Ishikawa (cell line): ENCODE measurements at regions not wholly inside any gene's neighbourhood (a gene's known extent, or its start where the extent isn't known, plus 50 kb on each side); places are given as distances from the start of the nearest gene placed in this dataset.

Experiments used
- CEBPB ChIP-seq: IDR thresholded peaks from 2 replicates; pipeline ENCODE4 v1.6.1; 2012
- CREB1 ChIP-seq: IDR thresholded peaks from 2 replicates; pipeline ENCODE4 v1.6.1; 2012; ENCODE audit warnings: low read depth
- EGR1 ChIP-seq: IDR thresholded peaks from 2 replicates; pipeline ENCODE4 v1.6.1; 2012
- EP300 ChIP-seq: IDR thresholded peaks from 2 replicates; pipeline ENCODE4 v1.6.1; 2012; ENCODE audit warnings: borderline replicate concordance
- FOXM1 ChIP-seq: IDR thresholded peaks from 2 replicates; pipeline ENCODE4 v1.6.1; 2012; ENCODE audit warnings: low read depth, borderline replicate concordance
- NFIC ChIP-seq: IDR thresholded peaks from 2 replicates; pipeline ENCODE4 v1.6.1; 2012
- RAD21 ChIP-seq: IDR thresholded peaks from 2 replicates; pipeline ENCODE4 v1.6.1; 2012; ENCODE audit warnings: low read depth
- TAF1 ChIP-seq: IDR thresholded peaks from 2 replicates; pipeline ENCODE4 v1.6.1; 2012; ENCODE audit warnings: low read depth, mild to moderate bottlenecking
- TCF12 ChIP-seq: IDR thresholded peaks from 2 replicates; pipeline ENCODE4 v1.6.1; 2012; ENCODE audit warnings: low read depth
- TEAD4 ChIP-seq: IDR thresholded peaks from 2 replicates; pipeline ENCODE4 v1.6.1; 2012
- YY1 ChIP-seq: IDR thresholded peaks from 2 replicates; pipeline ENCODE4 v1.6.1; 2012; ENCODE audit warnings: low read depth
- ZBTB7A ChIP-seq: IDR thresholded peaks from 2 replicates; pipeline ENCODE4 v1.6.1; 2012; ENCODE audit warnings: low read depth
- TF ChIP-seq, protein P1 (sequence below): IDR thresholded peaks from 2 replicates; pipeline ENCODE4 v1.6.1; 2012
- TF ChIP-seq, protein P2 (sequence below): IDR thresholded peaks from 2 replicates; pipeline ENCODE4 v1.6.1; 2012
- TF ChIP-seq, protein P3 (sequence below): IDR thresholded peaks from 2 replicates; pipeline ENCODE4 v1.6.1; 2012; ENCODE audit warnings: low read depth, mild to moderate bottlenecking

DNA sequence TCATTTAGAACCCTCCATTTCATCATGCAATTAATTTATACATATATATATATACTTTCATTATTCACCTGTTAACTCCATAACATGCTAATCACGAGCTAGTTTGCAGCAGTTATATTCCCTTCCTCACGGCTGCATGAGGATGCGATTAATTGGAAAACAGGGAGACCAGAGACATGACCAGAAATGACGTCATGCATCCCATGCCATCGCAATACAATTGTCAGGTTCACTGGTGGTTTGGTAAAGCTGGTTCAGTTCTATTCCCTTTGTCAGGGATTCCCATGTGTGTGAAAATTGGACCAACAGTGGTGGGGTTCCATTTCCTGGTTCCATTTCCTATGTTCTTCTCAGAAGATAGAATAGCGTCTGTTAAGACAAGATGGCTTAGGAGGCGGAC, 440.4 kb upstream of the ERCC4 start:
- TF ChIP-seq NFIC (no peak), EP300 (no peak)

DNA sequence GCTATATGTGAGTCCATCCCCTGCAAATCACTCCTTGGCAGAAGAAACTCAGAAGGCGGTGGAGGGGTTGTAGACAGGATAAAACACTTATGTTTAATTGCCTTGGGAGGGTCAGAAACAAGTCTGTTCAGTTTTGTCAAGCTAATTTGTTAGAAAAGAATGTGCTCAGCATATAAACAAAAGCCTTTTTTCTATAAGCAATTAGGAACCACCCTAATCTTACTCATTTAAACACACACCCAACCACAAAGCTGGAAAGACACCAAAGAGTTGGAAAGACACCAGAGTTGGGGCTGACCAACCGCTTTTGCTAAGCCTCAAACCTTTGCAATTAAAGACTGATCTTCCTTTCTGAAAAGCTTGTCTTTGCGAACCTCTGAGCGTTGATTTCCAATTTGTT, 439.2 kb upstream of the ERCC4 start:
- TF ChIP-seq FOXM1 (no peak), RAD21 (no peak), ZBTB7A (no peak), YY1 (no peak), TEAD4 (no peak), CEBPB (no peak), NFIC (no peak)

DNA sequence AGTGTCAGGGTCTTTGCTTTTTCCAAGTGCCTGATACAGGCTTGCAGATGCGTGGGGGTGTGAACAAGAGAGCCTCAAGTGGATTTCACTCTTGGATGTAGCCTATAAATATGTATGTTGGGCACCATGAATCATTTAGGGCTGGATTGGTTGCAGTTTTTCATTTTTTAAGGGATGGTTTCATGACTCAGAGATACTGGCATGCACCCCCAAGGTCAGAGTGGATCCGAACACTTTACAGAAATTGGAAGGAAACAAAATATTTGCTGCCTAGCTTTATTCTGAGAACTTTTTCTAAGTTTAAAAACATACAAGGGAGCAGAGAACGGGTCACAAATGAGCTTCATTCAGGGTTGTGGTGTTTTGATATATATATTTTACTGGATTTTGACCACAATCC, 436.8 kb upstream of the ERCC4 start:
- TF ChIP-seq TEAD4 (no peak), ZBTB7A (no peak), NFIC (no peak), TCF12 (no peak), TAF1 (no peak), RAD21 (no peak), EGR1 (no peak), FOXM1 (no peak), EP300 (no peak), YY1 (no peak)
- TF ChIP-seq, protein P1, sequence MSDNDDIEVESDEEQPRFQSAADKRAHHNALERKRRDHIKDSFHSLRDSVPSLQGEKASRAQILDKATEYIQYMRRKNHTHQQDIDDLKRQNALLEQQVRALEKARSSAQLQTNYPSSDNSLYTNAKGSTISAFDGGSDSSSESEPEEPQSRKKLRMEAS: no peak
- TF ChIP-seq, protein P2, sequence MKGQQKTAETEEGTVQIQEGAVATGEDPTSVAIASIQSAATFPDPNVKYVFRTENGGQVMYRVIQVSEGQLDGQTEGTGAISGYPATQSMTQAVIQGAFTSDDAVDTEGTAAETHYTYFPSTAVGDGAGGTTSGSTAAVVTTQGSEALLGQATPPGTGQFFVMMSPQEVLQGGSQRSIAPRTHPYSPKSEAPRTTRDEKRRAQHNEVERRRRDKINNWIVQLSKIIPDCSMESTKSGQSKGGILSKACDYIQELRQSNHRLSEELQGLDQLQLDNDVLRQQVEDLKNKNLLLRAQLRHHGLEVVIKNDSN: no peak

DNA sequence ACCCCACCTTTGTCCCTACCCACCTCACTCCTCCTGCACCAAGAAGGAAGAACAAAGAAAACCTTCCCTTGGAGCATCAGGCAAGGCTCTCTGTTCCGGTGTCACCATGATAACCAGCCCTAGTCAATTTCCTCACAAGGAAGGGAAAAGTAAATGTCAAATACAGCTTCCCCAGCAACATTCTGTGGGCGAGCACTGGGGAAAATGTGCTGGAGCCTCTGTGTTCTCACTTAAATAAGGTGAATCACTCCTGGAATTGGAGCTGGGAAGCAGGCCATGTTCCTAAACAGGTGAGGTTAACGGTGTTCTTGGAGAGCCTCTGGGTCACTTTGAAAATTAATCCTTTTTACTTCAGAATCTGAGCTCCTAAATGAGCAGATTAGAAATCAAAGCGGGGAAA, 427.9 kb upstream of the ERCC4 start:
- TF ChIP-seq, protein P2: no peak
- TF ChIP-seq CREB1: no peak
- TF ChIP-seq EP300: no peak
- TF ChIP-seq ZBTB7A: no peak
- no peak for TF ChIP-seq RAD21
- no peak for TF ChIP-seq NFIC
- TF ChIP-seq TEAD4: no peak
- TF ChIP-seq FOXM1: no peak
- no peak for TF ChIP-seq YY1
- TF ChIP-seq TAF1: no peak
- TF ChIP-seq, protein P3, sequence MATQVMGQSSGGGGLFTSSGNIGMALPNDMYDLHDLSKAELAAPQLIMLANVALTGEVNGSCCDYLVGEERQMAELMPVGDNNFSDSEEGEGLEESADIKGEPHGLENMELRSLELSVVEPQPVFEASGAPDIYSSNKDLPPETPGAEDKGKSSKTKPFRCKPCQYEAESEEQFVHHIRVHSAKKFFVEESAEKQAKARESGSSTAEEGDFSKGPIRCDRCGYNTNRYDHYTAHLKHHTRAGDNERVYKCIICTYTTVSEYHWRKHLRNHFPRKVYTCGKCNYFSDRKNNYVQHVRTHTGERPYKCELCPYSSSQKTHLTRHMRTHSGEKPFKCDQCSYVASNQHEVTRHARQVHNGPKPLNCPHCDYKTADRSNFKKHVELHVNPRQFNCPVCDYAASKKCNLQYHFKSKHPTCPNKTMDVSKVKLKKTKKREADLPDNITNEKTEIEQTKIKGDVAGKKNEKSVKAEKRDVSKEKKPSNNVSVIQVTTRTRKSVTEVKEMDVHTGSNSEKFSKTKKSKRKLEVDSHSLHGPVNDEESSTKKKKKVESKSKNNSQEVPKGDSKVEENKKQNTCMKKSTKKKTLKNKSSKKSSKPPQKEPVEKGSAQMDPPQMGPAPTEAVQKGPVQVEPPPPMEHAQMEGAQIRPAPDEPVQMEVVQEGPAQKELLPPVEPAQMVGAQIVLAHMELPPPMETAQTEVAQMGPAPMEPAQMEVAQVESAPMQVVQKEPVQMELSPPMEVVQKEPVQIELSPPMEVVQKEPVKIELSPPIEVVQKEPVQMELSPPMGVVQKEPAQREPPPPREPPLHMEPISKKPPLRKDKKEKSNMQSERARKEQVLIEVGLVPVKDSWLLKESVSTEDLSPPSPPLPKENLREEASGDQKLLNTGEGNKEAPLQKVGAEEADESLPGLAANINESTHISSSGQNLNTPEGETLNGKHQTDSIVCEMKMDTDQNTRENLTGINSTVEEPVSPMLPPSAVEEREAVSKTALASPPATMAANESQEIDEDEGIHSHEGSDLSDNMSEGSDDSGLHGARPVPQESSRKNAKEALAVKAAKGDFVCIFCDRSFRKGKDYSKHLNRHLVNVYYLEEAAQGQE: no peak
- TF ChIP-seq EGR1: no peak
- TF ChIP-seq, protein P1: no peak
- TF ChIP-seq CEBPB: no peak
- TF ChIP-seq TCF12: no peak

DNA sequence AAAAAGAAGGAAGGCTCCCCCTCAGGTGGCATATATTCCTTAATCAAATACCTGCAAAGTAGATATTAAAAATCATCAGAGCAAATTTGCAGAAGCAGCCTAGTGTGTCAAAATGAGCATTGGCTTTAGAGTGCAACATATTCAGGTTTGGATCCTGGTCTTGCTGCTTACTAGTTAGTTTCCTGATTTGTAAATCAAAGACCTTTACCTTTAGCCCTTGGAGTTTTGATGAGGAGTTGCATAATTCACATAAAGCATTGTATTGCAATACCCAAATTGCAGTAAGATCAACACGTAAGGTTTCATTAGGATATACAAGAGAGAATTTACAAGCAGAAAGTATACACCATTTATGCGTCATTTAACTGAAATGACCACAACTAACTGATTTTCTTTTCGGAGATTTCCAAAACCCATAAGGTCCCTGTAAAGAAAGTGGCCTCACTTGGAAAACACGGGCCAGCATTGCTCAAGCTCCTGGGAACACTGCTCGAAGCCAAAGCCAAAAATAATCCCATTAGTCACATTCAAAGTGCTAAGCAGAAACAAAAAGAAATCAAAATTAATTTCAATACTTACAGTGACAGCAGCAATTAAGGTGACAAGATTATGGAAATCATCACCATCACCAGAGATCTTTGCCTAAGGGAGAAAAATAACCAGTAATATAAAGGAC, 415.9 kb upstream of the ERCC4 start:
- TF ChIP-seq CREB1 (no peak), NFIC (no peak), YY1 (no peak), TEAD4 (no peak), ZBTB7A (no peak), FOXM1 (no peak)
- TF ChIP-seq, protein P3: no peak

DNA sequence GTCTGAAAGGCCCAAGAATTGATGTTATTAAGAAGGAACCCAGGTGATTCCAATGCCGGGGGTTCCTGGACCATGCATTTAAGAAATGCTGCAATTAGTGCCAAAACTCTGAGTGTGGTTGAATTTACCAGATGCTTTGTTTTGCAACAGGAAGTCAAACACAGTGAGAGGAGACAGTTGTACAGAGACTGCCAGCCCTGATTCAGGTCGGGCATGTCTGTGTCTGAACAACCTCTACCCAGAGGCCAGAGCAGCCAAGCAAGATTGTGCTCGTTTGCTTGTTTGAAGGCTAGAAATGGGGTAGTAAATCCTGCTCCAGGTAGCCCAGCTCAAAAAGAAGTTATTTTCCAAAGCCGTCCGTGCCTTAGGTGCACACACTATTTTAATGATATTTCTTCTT, 412.4 kb upstream of the ERCC4 start:
- TF ChIP-seq, protein P1: no peak
- no peak for TF ChIP-seq NFIC
- TF ChIP-seq EGR1: no peak
